ENCODE measurements at regions not wholly inside any gene's neighbourhood (a gene's known extent, or its start where the extent isn't known, plus 50 kb on each side); places are given as distances from the start of the nearest gene placed in this dataset.

GRCh38 chr3:148219999-148220398, 477.7 kb upstream of the AGTR1 start:
- DNase-seq (ENCODE audit: low read depth, low spot score): no peak

- no peak for DNase-seq (ENCODE audit: low read depth, low spot score)
Observed at GRCh38 chr3:148221303-148221702, 476.4 kb upstream of the AGTR1 start.

GRCh38 chr3:148223266-148223665, 474.4 kb upstream of the AGTR1 start:
- DNase-seq (ENCODE audit: low read depth, low spot score): peak; percentile 60

GRCh38 chr3:148226246-148226645, 471.5 kb upstream of the AGTR1 start:
- peak; percentile 11 for DNase-seq (ENCODE audit: low read depth, low spot score)

- DNase-seq (ENCODE audit: low read depth, low spot score): peak; percentile 35
Observed at GRCh38 chr3:148227534-148227933, 470.2 kb upstream of the AGTR1 start.

- peak; percentile 48 for DNase-seq (ENCODE audit: low read depth, low spot score)
Observed at GRCh38 chr3:148229107-148229506, 468.6 kb upstream of the AGTR1 start.

GRCh38 chr3:148230473-148230872, 467.2 kb upstream of the AGTR1 start:
- DNase-seq (ENCODE audit: low read depth, low spot score): no peak

GRCh38 chr3:148232389-148232788, 465.3 kb upstream of the AGTR1 start:
- DNase-seq (ENCODE audit: low read depth, low spot score): no peak

GRCh38 chr3:148233403-148233802, 464.3 kb upstream of the AGTR1 start:
- no peak for DNase-seq (ENCODE audit: low read depth, low spot score)

- no peak for DNase-seq (ENCODE audit: low read depth, low spot score)
Observed at GRCh38 chr3:148234536-148234935, 463.2 kb upstream of the AGTR1 start.

GRCh38 chr3:148235566-148235965, 462.1 kb upstream of the AGTR1 start:
- DNase-seq (ENCODE audit: low read depth, low spot score): no peak

GRCh38 chr3:148238421-148238821, 459.3 kb upstream of the AGTR1 start:
- DNase-seq (ENCODE audit: low read depth, low spot score): peak; percentile 62

- DNase-seq (ENCODE audit: low read depth, low spot score): no peak
Observed at GRCh38 chr3:148240351-148240750, 457.4 kb upstream of the AGTR1 start.

- no peak for DNase-seq (ENCODE audit: low read depth, low spot score)
Observed at GRCh38 chr3:148243609-148244008, 454.1 kb upstream of the AGTR1 start.

- no peak for DNase-seq (ENCODE audit: low read depth, low spot score)
Observed at GRCh38 chr3:148246291-148246923, 451.3 kb upstream of the AGTR1 start.

- DNase-seq (ENCODE audit: low read depth, low spot score): no peak
Observed at GRCh38 chr3:148253713-148254112, 444.0 kb upstream of the AGTR1 start.

- DNase-seq (ENCODE audit: low read depth, low spot score): no peak
Observed at GRCh38 chr3:148254402-148254801, 443.3 kb upstream of the AGTR1 start.

- no peak for DNase-seq (ENCODE audit: low read depth, low spot score)
Observed at GRCh38 chr3:148255981-148256969, 441.4 kb upstream of the AGTR1 start.

- DNase-seq (ENCODE audit: low read depth, low spot score): no peak
Observed at GRCh38 chr3:148262980-148263379, 434.7 kb upstream of the AGTR1 start.

GRCh38 chr3:148265841-148266240, 431.9 kb upstream of the AGTR1 start:
- no peak for DNase-seq (ENCODE audit: low read depth, low spot score)

GRCh38 chr3:148266341-148266740, 431.4 kb upstream of the AGTR1 start:
- no peak for DNase-seq (ENCODE audit: low read depth, low spot score)

GRCh38 chr3:148269816-148270215, 427.9 kb upstream of the AGTR1 start:
- DNase-seq (ENCODE audit: low read depth, low spot score): no peak

Measured in astrocyte of the hippocampus (primary cell).